ENCODE measurements at regions not wholly inside any gene's neighbourhood (a gene's known extent, or its start where the extent isn't known, plus 50 kb on each side); places are given as distances from the start of the nearest gene placed in this dataset.

- TF ChIP-seq SIN3A (IDR thresholded peaks at IDR 0.05; ENCODE audit: borderline replicate concordance, insufficient read depth, low read depth, low read length) = no peak
- no peak for TF ChIP-seq CTCF (IDR thresholded peaks at IDR 0.05)
- TF ChIP-seq, protein P1, sequence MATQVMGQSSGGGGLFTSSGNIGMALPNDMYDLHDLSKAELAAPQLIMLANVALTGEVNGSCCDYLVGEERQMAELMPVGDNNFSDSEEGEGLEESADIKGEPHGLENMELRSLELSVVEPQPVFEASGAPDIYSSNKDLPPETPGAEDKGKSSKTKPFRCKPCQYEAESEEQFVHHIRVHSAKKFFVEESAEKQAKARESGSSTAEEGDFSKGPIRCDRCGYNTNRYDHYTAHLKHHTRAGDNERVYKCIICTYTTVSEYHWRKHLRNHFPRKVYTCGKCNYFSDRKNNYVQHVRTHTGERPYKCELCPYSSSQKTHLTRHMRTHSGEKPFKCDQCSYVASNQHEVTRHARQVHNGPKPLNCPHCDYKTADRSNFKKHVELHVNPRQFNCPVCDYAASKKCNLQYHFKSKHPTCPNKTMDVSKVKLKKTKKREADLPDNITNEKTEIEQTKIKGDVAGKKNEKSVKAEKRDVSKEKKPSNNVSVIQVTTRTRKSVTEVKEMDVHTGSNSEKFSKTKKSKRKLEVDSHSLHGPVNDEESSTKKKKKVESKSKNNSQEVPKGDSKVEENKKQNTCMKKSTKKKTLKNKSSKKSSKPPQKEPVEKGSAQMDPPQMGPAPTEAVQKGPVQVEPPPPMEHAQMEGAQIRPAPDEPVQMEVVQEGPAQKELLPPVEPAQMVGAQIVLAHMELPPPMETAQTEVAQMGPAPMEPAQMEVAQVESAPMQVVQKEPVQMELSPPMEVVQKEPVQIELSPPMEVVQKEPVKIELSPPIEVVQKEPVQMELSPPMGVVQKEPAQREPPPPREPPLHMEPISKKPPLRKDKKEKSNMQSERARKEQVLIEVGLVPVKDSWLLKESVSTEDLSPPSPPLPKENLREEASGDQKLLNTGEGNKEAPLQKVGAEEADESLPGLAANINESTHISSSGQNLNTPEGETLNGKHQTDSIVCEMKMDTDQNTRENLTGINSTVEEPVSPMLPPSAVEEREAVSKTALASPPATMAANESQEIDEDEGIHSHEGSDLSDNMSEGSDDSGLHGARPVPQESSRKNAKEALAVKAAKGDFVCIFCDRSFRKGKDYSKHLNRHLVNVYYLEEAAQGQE (IDR thresholded peaks at IDR 0.05; ENCODE audit: insufficient read depth in 1 of 2, low read depth in 2 of 2, low read length in 1 of 2) = no peak
- no peak for TF ChIP-seq TCF7L2 (IDR thresholded peaks at IDR 0.05; ENCODE audit: low read depth, low read length)
- no peak for TF ChIP-seq POLR2AphosphoS5 (IDR thresholded peaks at IDR 0.05; ENCODE audit: low read depth, low read length)
- in situ Hi-C loops (cut with HindIII; ENCODE audit: low pct_unique_long_range_greater_than_20kb, low sequenced_read_pairs) (no loop called here), intact Hi-C loops (cut with micrococcal nuclease; ENCODE audit: unreplicated experiment) (no loop called here)
- ATAC-seq = no peak
- Histone ChIP-seq H3K36me3 (ENCODE audit: control insufficient read depth, insufficient read depth, low read length) (no peaks in the 10 kb centered on the region), H3K4me1 (ENCODE audit: control insufficient read depth, insufficient read depth, low read length) (no peaks in the 10 kb centered on the region), H3K4me3 (ENCODE audit: low read depth in 2 of 2, low read length in 2 of 2) (no peak overlapping the region), H3K27ac (ENCODE audit: low read length) (no peak overlapping the region), H3K9me3 (ENCODE audit: control insufficient read depth, insufficient read depth, low read depth, low read length) (no peaks in the 10 kb centered on the region), H3K27me3 (ENCODE audit: control insufficient read depth, insufficient read depth, low read length) (no peaks in the 10 kb centered on the region)
- ChIA-PET POLR2A (no interaction called here), CTCF (no interaction called here)
- no TSS peak for BruUV-seq (replicated peaks)
- no peak for DNase-seq (ENCODE audit: low read depth, low spot score)
Measured at GRCh38 chr2:225112362-225113126, 70.3 kb upstream of the DOCK10 start.

DNA sequence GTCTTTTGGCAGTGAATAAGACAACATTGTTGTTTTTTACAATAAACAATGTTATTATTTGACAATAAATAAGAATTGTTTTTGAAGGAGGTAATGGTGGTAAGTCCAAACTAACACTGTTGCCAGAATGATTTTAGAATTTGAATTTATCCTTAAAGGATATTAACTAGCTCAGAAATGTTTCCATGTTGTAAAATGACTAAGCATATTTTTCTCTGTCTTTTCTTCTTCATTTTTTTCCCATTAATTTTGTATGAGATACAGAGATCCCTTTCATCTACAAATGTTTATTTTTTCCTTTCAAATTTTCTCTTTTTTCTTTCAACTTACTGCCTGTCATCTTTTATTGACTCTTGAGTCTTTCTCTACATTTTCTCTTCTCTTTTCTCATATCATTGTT lies 66.5 kb upstream of the DOCK10 start:
- intact Hi-C loops (cut with micrococcal nuclease; ENCODE audit: unreplicated experiment) (no loop called here), in situ Hi-C loops (cut with HindIII; ENCODE audit: low pct_unique_long_range_greater_than_20kb, low sequenced_read_pairs) (no loop called here)
- ATAC-seq (no peak), DNase-seq (ENCODE audit: low read depth, low spot score) (no peak)
- no peaks in the 10 kb centered on the region for H3K27me3 ChIP-seq (ENCODE audit: control insufficient read depth, insufficient read depth, low read length)
- H3K27ac ChIP-seq (ENCODE audit: low read length) = no peak overlapping the region
- CTCF ChIA-PET = no interaction called here
- H3K4me1 ChIP-seq (ENCODE audit: control insufficient read depth, insufficient read depth, low read length) = no peaks in the 10 kb centered on the region
- BruUV-seq (replicated peaks) = no TSS peak
- POLR2A ChIA-PET = interaction anchor here (0.6 kb wide), 2 partner anchors 563 to 705 kb away, joined by 5 to 11 read pairs; no protein-coding TSS in a partner anchor
- no peaks in the 10 kb centered on the region for H3K9me3 ChIP-seq (ENCODE audit: control insufficient read depth, insufficient read depth, low read depth, low read length)
- no peak for TF ChIP-seq SIN3A (IDR thresholded peaks at IDR 0.05; ENCODE audit: borderline replicate concordance, insufficient read depth, low read depth, low read length)
- TF ChIP-seq CTCF (IDR thresholded peaks at IDR 0.05) = no peak
- TF ChIP-seq TCF7L2 (IDR thresholded peaks at IDR 0.05; ENCODE audit: low read depth, low read length) = no peak
- no peak for TF ChIP-seq POLR2AphosphoS5 (IDR thresholded peaks at IDR 0.05; ENCODE audit: low read depth, low read length)
- TF ChIP-seq, protein P1 (IDR thresholded peaks at IDR 0.05; ENCODE audit: insufficient read depth in 1 of 2, low read depth in 2 of 2, low read length in 1 of 2) = no peak
- H3K4me3 ChIP-seq (ENCODE audit: low read depth in 2 of 2, low read length in 2 of 2) = no peak overlapping the region
- H3K36me3 ChIP-seq (ENCODE audit: control insufficient read depth, insufficient read depth, low read length) = no peaks in the 10 kb centered on the region

Data from Panc1 (cell line).